Pulmonary artery endothelial cell (primary cell): ENCODE measurements at regions not wholly inside any gene's neighbourhood (a gene's known extent, or its start where the extent isn't known, plus 50 kb on each side); places are given as distances from the start of the nearest gene placed in this dataset.

Experiments
- DNase-seq: peaks from one replicate; pipeline ENCODE4 v3.0.0-alpha.2; 2011; ENCODE audit warnings: low read depth, low spot score

- no peak for DNase-seq
These were observed 734.6 kb upstream of the TENM3 start for GRCh38 chr4:181508601-181509000.

GRCh38 chr4:181509073-181509472 is 734.1 kb upstream of the TENM3 start:
- no peak for DNase-seq

- no peak for DNase-seq
These were observed 725.7 kb upstream of the TENM3 start for GRCh38 chr4:181517491-181517890.

GRCh38 chr4:181520790-181521189 is 722.4 kb upstream of the TENM3 start:
- DNase-seq: no peak

GRCh38 chr4:181523973-181524372 is 719.2 kb upstream of the TENM3 start:
- no peak for DNase-seq

- DNase-seq: no peak
These were observed 718.7 kb upstream of the TENM3 start for GRCh38 chr4:181524499-181524898.

GRCh38 chr4:181525634-181526033 is 717.6 kb upstream of the TENM3 start:
- no peak for DNase-seq

- DNase-seq: no peak
These were observed 714.5 kb upstream of the TENM3 start for GRCh38 chr4:181528570-181529184.

- DNase-seq: no peak
These were observed 713.7 kb upstream of the TENM3 start for GRCh38 chr4:181529537-181529936.

- no peak for DNase-seq
These were observed 706.9 kb upstream of the TENM3 start for GRCh38 chr4:181536196-181536746.

GRCh38 chr4:181536811-181537434 is 706.3 kb upstream of the TENM3 start:
- no peak for DNase-seq

GRCh38 chr4:181538431-181538830 is 704.8 kb upstream of the TENM3 start:
- no peak for DNase-seq

GRCh38 chr4:181541396-181541795 is 701.8 kb upstream of the TENM3 start:
- no peak for DNase-seq

- DNase-seq: no peak
These were observed 694.2 kb upstream of the TENM3 start for GRCh38 chr4:181548873-181549575.

GRCh38 chr4:181549576-181550188 is 693.5 kb upstream of the TENM3 start:
- DNase-seq: no peak

GRCh38 chr4:181550381-181550780 is 692.8 kb upstream of the TENM3 start:
- DNase-seq: no peak

- DNase-seq: no peak
These were observed 683.6 kb upstream of the TENM3 start for GRCh38 chr4:181559637-181560036.

- DNase-seq: no peak
These were observed 680.8 kb upstream of the TENM3 start for GRCh38 chr4:181562399-181562798.

- DNase-seq: no peak
These were observed 678.6 kb upstream of the TENM3 start for GRCh38 chr4:181564625-181565024.

GRCh38 chr4:181566490-181566889 is 676.7 kb upstream of the TENM3 start:
- no peak for DNase-seq

- DNase-seq: no peak
These were observed 673.6 kb upstream of the TENM3 start for GRCh38 chr4:181569553-181569952.

- DNase-seq: no peak
These were observed 664.3 kb upstream of the TENM3 start for GRCh38 chr4:181578911-181579310.
